CD4-positive, alpha-beta T cell (primary cell): ENCODE measurements at regions not wholly inside any gene's neighbourhood (a gene's known extent, or its start where the extent isn't known, plus 50 kb on each side); places are given as distances from the start of the nearest gene placed in this dataset.

ENCODE experiments used
- ATAC-seq: fragments of 200-7000 bp; cut with Tn5 transposase; one replicate; pipeline ENCODE4 v1.10.0; 2022; ENCODE audit warnings: mild to moderate bottlenecking; ENCODE audit not compliant: poor library complexity
- CTCF ChIA-PET: fragments of 350-600 bp; sonication (Branson Sonifier 250); formaldehyde crosslinking; loops from one replicate; lab custom pipeline; 2021; ENCODE audit warnings: antibody characterized with exemption, inconsistent platforms; lab: Charles Lee
- POLR2A ChIA-PET: fragments of 350-600 bp; sonication (Branson Sonifier 250); formaldehyde crosslinking; loops from one replicate; lab custom pipeline; 2021; ENCODE audit warnings: antibody characterized with exemption, inconsistent platforms; lab: Charles Lee
- DNase-seq, 14 experiments: peaks; one replicate each; pipeline ENCODE4 v3.0.0-alpha.2; 2013 to 2020; ENCODE audit warnings: mixed read lengths in 2 of 14
- H3K27ac ChIP-seq, 2 donors: one replicate each; pipeline versions ENCODE4 v1.5.1 to v1.7.0; 2013; ENCODE audit warnings: low read length in 2 of 2, low read depth in 1 of 2, mild to moderate bottlenecking in 1 of 2
- H3K27me3 ChIP-seq, 2 experiments: 1 replicate in 1 of 2; 2 replicates in 1 of 2; pipeline versions ENCODE4 v1.6.1 to v1.7.0; 2013; ENCODE audit warnings: low read length in 2 of 2, control low read depth in 1 of 2, mild to moderate bottlenecking in 1 of 2, moderate library complexity in 1 of 2; ENCODE audit not compliant: insufficient read depth in 2 of 2, control insufficient read depth in 1 of 2
- H3K36me3 ChIP-seq: one replicate; pipeline ENCODE4 v1.6.1; 2013; ENCODE audit warnings: low read length, control low read depth; ENCODE audit not compliant: insufficient read depth
- H3K4me1 ChIP-seq: one replicate; pipeline ENCODE4 v1.6.1; 2013; ENCODE audit warnings: low read length, control low read depth; ENCODE audit not compliant: insufficient read depth
- H3K4me3 ChIP-seq: one replicate; pipeline ENCODE4 v1.5.1; 2013; ENCODE audit warnings: mild to moderate bottlenecking, low read length, moderate library complexity
- H3K9me3 ChIP-seq, 2 experiments: 1 replicate in 1 of 2; 2 replicates in 1 of 2; pipeline versions ENCODE4 v1.6.1 to v1.7.0; 2013; ENCODE audit warnings: low read length in 2 of 2, mild to moderate bottlenecking in 2 of 2, control low read depth in 1 of 2, moderate library complexity in 1 of 2; ENCODE audit not compliant: control insufficient read depth in 1 of 2, insufficient read depth in 1 of 2
- H3K27ac Mint-ChIP-seq: one replicate; pipeline ENCODE4 v1.8.0; 2020; ENCODE audit warnings: mixed read lengths
- H3K27me3 Mint-ChIP-seq: one replicate; pipeline ENCODE4 v1.8.0; 2021; ENCODE audit warnings: mixed read lengths
- H3K36me3 Mint-ChIP-seq: one replicate; pipeline ENCODE4 v1.8.0; 2021; ENCODE audit warnings: low read depth, mixed read lengths
- H3K4me1 Mint-ChIP-seq: one replicate; pipeline ENCODE4 v1.8.0; 2021; ENCODE audit warnings: low read depth, mixed read lengths
- H3K4me3 Mint-ChIP-seq: one replicate; pipeline ENCODE4 v1.8.0; 2020; ENCODE audit warnings: mild to moderate bottlenecking, mixed read lengths
- H3K9me3 Mint-ChIP-seq: one replicate; pipeline ENCODE4 v1.8.0; 2020; ENCODE audit warnings: mixed read lengths
- intact Hi-C, 2 experiments: fragments of 100-400 bp; cut with DNase I in 1 of 2; cut with micrococcal nuclease in 1 of 2; formaldehyde crosslinking; loops; one replicate each; pipeline versions ENCODE4 v1.15.1 to v1.9.0; 2023 to 2025; cut with DNase I, micrococcal nuclease
- TF ChIP-seq, protein P1 (sequence below): fragments of 200-600 bp; IDR thresholded peaks from one replicate; pipeline ENCODE4 v1.8.0; 2022; ENCODE audit warnings: antibody characterized with exemption, mild to moderate bottlenecking

DNA sequence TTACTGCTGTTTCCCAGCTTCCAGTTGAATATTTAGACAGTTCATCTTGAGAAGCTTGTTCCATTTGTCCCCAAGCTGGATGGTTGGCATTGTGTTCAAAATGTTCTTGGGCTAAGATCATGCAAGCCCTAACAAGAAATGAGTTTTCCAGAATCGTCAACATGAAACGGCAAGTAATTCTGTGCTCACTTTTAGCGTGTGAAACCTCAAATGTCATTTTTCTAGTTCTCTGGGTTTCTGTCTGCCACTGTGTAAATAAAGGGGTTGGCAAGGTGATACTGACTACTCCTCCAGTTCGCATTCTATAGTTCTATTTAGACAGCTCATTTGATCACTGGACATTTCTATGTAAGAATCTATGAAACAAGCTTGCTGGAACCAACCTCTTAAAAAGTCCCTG, 194.0 kb downstream of the AHR start:
- Histone ChIP-seq H3K27me3 (no peaks in the 10 kb centered on the region), H3K4me3 (no peak overlapping the region), H3K4me1 (no peaks in the 10 kb centered on the region), H3K9me3 (no peaks in the 10 kb centered on the region), H3K27ac (no peak overlapping the region), H3K36me3 (no peaks in the 10 kb centered on the region)
- no peaks in the 10 kb centered on the region for H3K9me3 Mint-ChIP-seq
- H3K27ac Mint-ChIP-seq = no peak overlapping the region
- H3K4me1 Mint-ChIP-seq = peaks cover 17% of the 10 kb centered on the region
- ATAC-seq = no peak
- ChIA-PET POLR2A (no interaction called here), CTCF (no interaction called here)
- H3K4me3 Mint-ChIP-seq = no peak overlapping the region
- DNase-seq = no peak
- H3K27me3 Mint-ChIP-seq = no peaks in the 10 kb centered on the region
- TF ChIP-seq, protein P1, sequence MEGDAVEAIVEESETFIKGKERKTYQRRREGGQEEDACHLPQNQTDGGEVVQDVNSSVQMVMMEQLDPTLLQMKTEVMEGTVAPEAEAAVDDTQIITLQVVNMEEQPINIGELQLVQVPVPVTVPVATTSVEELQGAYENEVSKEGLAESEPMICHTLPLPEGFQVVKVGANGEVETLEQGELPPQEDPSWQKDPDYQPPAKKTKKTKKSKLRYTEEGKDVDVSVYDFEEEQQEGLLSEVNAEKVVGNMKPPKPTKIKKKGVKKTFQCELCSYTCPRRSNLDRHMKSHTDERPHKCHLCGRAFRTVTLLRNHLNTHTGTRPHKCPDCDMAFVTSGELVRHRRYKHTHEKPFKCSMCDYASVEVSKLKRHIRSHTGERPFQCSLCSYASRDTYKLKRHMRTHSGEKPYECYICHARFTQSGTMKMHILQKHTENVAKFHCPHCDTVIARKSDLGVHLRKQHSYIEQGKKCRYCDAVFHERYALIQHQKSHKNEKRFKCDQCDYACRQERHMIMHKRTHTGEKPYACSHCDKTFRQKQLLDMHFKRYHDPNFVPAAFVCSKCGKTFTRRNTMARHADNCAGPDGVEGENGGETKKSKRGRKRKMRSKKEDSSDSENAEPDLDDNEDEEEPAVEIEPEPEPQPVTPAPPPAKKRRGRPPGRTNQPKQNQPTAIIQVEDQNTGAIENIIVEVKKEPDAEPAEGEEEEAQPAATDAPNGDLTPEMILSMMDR = no peak
- no peaks in the 10 kb centered on the region for H3K36me3 Mint-ChIP-seq
- intact Hi-C loops = no loop called here

DNA sequence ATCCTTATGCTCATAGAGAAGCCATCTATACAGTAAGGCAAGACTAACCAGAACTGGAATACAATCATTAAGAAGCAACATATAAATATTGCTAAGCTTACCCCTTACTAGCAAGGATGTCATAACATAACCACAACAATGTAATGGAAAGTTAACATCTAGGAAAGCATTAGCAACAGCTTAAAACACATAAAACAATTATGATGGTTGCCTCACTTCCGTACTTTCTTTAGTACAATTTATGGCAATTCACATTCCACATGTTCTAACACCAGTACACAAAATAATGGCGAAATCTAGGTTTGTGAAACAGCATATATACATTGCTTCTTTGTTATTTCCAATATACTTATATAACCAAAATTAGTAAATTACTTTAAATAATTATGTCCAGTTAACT, 195.0 kb downstream of the AHR start:
- no peak overlapping the region for H3K27ac Mint-ChIP-seq
- CTCF ChIA-PET = no interaction called here
- no peak overlapping the region for H3K4me3 ChIP-seq
- no peaks in the 10 kb centered on the region for H3K9me3 Mint-ChIP-seq
- TF ChIP-seq, protein P1 = no peak
- intact Hi-C loops = no loop called here
- POLR2A ChIA-PET = no interaction called here
- H3K4me3 Mint-ChIP-seq = no peak overlapping the region
- H3K27me3 Mint-ChIP-seq = no peaks in the 10 kb centered on the region
- H3K27me3 ChIP-seq = no peaks in the 10 kb centered on the region
- no peak overlapping the region for H3K27ac ChIP-seq
- no peaks in the 10 kb centered on the region for H3K36me3 ChIP-seq
- H3K36me3 Mint-ChIP-seq = no peaks in the 10 kb centered on the region
- H3K9me3 ChIP-seq = no peaks in the 10 kb centered on the region
- no peaks in the 10 kb centered on the region for H3K4me1 ChIP-seq
- DNase-seq = no peak
- ATAC-seq = no peak
- H3K4me1 Mint-ChIP-seq = peaks cover 17% of the 10 kb centered on the region

DNA sequence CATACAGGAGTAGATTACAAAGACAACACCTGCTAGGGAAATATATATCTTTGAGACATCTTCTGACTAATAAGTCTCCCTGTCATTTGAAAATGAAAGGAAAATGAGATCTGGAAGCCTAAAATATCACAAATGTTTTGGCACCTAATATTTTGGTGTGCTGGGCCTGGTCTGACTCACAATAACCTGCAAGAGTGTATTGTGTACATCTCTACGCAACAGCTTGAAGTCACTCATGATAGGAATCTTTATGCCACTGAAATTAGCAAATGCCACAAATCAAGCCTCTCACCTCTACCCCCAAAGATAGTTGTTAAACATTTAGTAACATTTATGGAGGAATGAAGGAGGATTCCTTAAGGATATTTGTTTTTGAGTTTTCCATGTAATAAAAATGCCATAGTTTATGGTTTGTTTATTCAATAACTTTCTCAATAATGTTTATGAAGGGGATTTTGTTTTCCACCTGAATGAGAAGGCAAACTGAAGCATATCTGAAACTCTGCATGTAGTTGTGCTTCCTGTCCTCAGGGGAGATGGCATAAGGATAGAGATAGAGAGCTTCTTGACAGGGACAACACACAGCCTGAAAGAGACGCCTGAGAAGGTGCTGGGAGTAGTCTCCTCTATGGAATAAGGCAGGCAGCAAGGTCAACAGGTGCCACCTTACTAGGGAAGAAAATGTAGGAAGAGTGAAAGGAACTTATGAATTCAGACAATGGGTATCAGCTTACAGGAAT, 197.4 kb downstream of the AHR start:
- Mint-ChIP-seq H3K4me1 (peaks cover 4% of the 10 kb centered on the region), H3K27ac (no peak overlapping the region), H3K36me3 (no peaks in the 10 kb centered on the region), H3K4me3 (no peak overlapping the region), H3K9me3 (no peaks in the 10 kb centered on the region), H3K27me3 (no peaks in the 10 kb centered on the region)
- Histone ChIP-seq H3K4me3 (no peak overlapping the region), H3K4me1 (no peaks in the 10 kb centered on the region), H3K9me3 (no peaks in the 10 kb centered on the region), H3K27me3 (no peaks in the 10 kb centered on the region), H3K36me3 (no peaks in the 10 kb centered on the region), H3K27ac (no peak overlapping the region)
- TF ChIP-seq, protein P1 = no peak
- POLR2A ChIA-PET = no interaction called here
- CTCF ChIA-PET = interaction anchor here (1.7 kb wide), 1 partner anchor 17 kb away, joined by 3 read pairs; no protein-coding TSS in a partner anchor
- ATAC-seq (no peak), DNase-seq (no peak)
- intact Hi-C loops = no loop called here
